Gastroesophageal sphincter (tissue), 4 donors: ENCODE measurements at regions not wholly inside any gene's neighbourhood (a gene's known extent, or its start where the extent isn't known, plus 50 kb on each side); places are given as distances from the start of the nearest gene placed in this dataset.

Experiments
- ATAC-seq: fragments of 150-250 bp; one replicate; pipeline ENCODE4 v1.9.1; 2016; ENCODE audit warnings: mild to moderate bottlenecking, moderate library complexity
- H3K27ac ChIP-seq, 4 donors: fragments of 200-600 bp; sonication (generic) in 3 of 4; 1 replicate in 3 of 4; 2 replicates in 1 of 4; pipeline ENCODE4 v1.5.1; 2016 to 2019
- H3K27me3 ChIP-seq: fragments of 200-600 bp; sonication (generic); one replicate; pipeline ENCODE4 v1.5.1; 2019
- H3K36me3 ChIP-seq, 2 donors: fragments of 200-600 bp; sonication (generic); one replicate each; pipeline ENCODE4 v1.5.1; 2019; ENCODE audit warnings: control low read depth in 1 of 2
- H3K4me1 ChIP-seq, 3 donors: fragments of 200-600 bp; sonication (generic); 1 replicate in 2 of 3; 2 replicates in 1 of 3; pipeline ENCODE4 v1.5.1; 2016 to 2019; ENCODE audit warnings: control low read depth in 2 of 3
- H3K4me3 ChIP-seq, 2 donors: fragments of 200-600 bp; sonication (generic); one replicate each; pipeline ENCODE4 v1.5.1; 2019; ENCODE audit warnings: mild to moderate bottlenecking in 1 of 2, moderate library complexity in 1 of 2
- H3K9me3 ChIP-seq, 3 donors: fragments of 200-600 bp; sonication (generic); one replicate each; pipeline ENCODE4 v1.5.1; 2017 to 2019; ENCODE audit warnings: control low read depth in 2 of 3
- CTCF ChIP-seq, 4 experiments: fragments of 200-600 bp in 2 of 4; fragments of 450-650 bp in 2 of 4; sonication (generic) in 1 of 4; IDR thresholded peaks; one replicate each; pipeline ENCODE4 v1.5.1; 2017 to 2019; ENCODE audit warnings: antibody characterized with exemption in 4 of 4, mild to moderate bottlenecking in 2 of 4, moderate library complexity in 2 of 4
- EP300 ChIP-seq: sonication (generic); formaldehyde crosslinking; IDR thresholded peaks from one replicate; pipeline ENCODE4 v1.6.1; 2017; ENCODE audit warnings: antibody characterized with exemption, mild to moderate bottlenecking
- POLR2A ChIP-seq, 2 donors: fragments of 450-650 bp; IDR thresholded peaks; one replicate each; pipeline ENCODE4 v1.6.1; 2017; ENCODE audit warnings: antibody characterized with exemption in 2 of 2, mild to moderate bottlenecking in 2 of 2, moderate library complexity in 1 of 2
- POLR2AphosphoS5 ChIP-seq: sonication (generic); formaldehyde crosslinking; IDR thresholded peaks from one replicate; pipeline ENCODE4 v1.6.1; 2017; ENCODE audit warnings: antibody characterized with exemption
- WGBS, 2 donors: methylation state at CpG; one replicate each; pipeline ENCODE4 v1.1.5; 2018; ENCODE audit warnings: low coverage in 1 of 2; 5-methylcytosine and 5-hydroxymethylcytosine counted together

DNA sequence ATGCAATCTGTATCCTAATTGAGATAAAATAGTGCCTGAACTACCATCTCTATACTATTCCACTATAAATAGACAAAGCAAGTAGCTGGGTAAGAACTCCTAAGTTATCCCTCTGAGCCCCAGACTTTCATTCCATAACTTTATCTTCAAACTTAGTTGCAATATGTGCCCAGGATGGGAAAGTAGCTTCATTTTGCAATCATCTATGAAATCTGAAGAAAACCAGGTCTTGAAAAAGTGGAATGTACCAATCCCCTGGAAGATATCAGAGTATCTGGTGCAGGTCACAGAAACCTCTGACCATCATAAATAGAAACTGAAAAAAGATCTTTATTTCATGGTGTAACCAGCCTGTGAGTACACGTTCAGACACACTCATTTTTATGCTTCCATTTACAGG, 78.1 kb upstream of the TMEM178A start:
- 73 to 86% methylated on average over 1 of the region's 1 CpG for WGBS, 2 donors
- ATAC-seq: no peak
- TF ChIP-seq CTCF (IDR thresholded peaks at IDR 0.05) (no peak), EP300 (no peak), POLR2AphosphoS5 (no peak), POLR2A (IDR thresholded peaks at IDR 0.05) (no peak)

DNA sequence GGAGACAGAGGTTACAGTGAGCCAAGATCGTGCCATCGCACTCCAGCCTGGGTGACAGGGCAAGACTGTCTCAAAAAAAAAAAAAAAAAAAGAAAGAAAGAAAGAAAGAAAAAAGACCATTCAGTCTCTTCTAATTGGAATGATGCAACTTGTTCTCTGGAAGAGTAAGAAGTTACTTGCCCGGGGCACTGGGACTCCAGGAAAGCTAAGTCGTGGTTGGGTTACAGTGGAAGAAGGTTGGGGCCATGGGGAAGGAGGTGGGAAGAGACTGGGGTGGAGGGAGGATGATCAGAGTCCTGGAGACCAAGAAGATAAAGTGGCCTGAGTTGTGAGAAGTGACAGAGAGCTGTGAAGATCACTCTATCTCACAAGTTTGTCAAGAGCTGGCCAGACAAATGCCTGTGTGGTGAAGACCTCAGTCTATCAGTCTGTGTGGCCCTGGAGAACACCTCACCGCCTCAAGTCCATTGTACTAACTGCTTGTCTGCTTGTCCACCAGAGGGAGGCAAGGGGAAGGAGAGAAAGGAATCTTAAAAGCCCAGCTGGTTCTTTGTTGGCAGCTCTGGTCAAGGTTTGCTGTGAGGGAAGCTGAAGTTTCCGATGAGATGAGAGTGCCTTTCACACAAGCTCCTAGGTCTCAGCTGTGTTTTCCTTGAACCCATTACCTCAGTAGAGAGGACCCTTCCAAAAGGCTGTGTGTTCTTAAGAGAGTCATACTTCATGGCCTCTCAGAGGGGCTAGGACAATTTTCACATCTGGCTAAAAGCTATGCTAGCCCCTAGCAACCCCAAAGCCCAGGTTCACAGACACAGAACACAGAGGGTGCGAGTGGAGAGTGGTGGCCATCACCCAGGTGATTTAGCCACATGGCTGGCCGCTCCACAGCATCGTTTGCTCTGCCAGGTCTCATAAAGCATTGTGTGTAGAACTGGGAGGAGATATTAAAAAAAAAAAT, 72.0 kb upstream of the TMEM178A start:
- ATAC-seq: peak; percentile 69
- Histone ChIP-seq H3K9me3 (no peaks in the 10 kb centered on the region), H3K4me3 (no peak overlapping the region), H3K27ac (no peak overlapping the region), H3K27me3 (no peaks in the 10 kb centered on the region), H3K36me3 (no peaks in the 10 kb centered on the region), H3K4me1 (peaks cover 0 to 7% (median 0%) of the 10 kb centered on the region in 3 donors)
- peak; percentile 32 to 72 (median 62) for TF ChIP-seq CTCF (IDR thresholded peaks at IDR 0.05)
- TF ChIP-seq POLR2AphosphoS5: peak; percentile 13
- TF ChIP-seq EP300: no peak
- 42 to 47% methylated on average over 2 to 8 of the region's 9 CpGs for WGBS, 2 donors

More for the DNA sequence above, 78.1 kb upstream of the TMEM178A start:
- Histone ChIP-seq H3K27ac (no peak overlapping the region), H3K27me3 (no peaks in the 10 kb centered on the region), H3K36me3 (no peaks in the 10 kb centered on the region), H3K4me3 (no peak overlapping the region), H3K4me1 (no peaks in the 10 kb centered on the region), H3K9me3 (peaks cover 0 to 7% (median 0%) of the 10 kb centered on the region in 3 donors)

DNA sequence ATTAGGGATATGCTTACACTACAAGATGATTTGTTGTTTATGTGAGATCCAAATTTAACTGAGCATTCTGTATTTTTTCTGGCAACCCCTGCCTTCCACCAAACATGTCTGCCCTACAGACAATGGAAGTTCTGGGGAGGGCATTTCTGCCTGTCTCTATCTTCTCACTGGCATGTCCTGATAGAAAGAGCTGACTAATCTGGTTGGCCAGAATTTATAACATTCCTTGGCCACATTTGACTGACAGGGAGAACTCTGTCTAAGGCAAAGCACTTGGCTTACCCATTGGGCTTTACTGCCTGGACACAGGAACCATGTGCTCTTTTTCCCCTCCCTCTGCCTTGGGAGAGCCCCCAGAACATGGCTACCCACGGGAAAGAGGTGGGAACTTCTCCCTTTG, 70.6 kb upstream of the TMEM178A start:
- no peaks in the 10 kb centered on the region for H3K27me3 ChIP-seq
- peaks cover 0 to 7% (median 0%) of the 10 kb centered on the region in 3 donors for H3K4me1 ChIP-seq
- H3K9me3 ChIP-seq: no peaks in the 10 kb centered on the region
- H3K36me3 ChIP-seq: no peaks in the 10 kb centered on the region
- no peak overlapping the region for H3K27ac ChIP-seq
- no CpG with 5 or more reads among the region's 1 CpG for WGBS, 2 donors
- TF ChIP-seq POLR2A (IDR thresholded peaks at IDR 0.05): no peak
- no peak for TF ChIP-seq POLR2AphosphoS5
- TF ChIP-seq CTCF (IDR thresholded peaks at IDR 0.05): no peak
- TF ChIP-seq EP300: no peak
- no peak overlapping the region for H3K4me3 ChIP-seq
- no peak for ATAC-seq

DNA sequence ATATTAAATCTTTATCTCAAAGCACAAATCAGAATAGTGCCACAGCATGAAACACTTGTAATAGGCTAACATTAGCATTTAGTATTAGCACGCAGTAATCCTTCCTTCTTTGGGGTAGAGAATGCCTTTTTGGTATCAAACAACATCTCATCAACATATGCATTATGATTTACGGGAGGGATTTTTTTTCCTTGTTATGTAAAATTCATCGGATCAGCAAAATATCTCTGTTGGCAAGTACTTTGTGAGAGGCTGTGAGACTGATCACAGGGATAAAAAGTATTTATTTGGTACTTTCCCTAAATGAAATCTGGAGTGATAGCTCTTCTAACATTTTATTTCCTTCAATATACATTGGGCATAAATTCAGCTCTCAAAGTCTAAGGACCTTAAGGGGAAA, 68.4 kb upstream of the TMEM178A start:
- no peak for ATAC-seq
- Histone ChIP-seq H3K27me3 (no peaks in the 10 kb centered on the region), H3K36me3 (no peaks in the 10 kb centered on the region), H3K4me3 (no peak overlapping the region), H3K4me1 (peaks cover 0 to 7% (median 0%) of the 10 kb centered on the region in 3 donors), H3K9me3 (no peaks in the 10 kb centered on the region), H3K27ac (no peak overlapping the region)
- TF ChIP-seq CTCF (IDR thresholded peaks at IDR 0.05) (no peak), EP300 (no peak), POLR2A (IDR thresholded peaks at IDR 0.05) (no peak), POLR2AphosphoS5 (no peak)
- 91 to 100% methylated on average over 2 to 3 of the region's 3 CpGs for WGBS, 2 donors

GRCh38 chr2:39602616-39603015, 63.1 kb upstream of the TMEM178A start:
- Histone ChIP-seq H3K9me3 (no peaks in the 10 kb centered on the region), H3K4me3 (no peak overlapping the region), H3K27me3 (no peaks in the 10 kb centered on the region), H3K4me1 (no peaks in the 10 kb centered on the region), H3K27ac (no peak overlapping the region), H3K36me3 (no peaks in the 10 kb centered on the region)
- no peak for ATAC-seq
- TF ChIP-seq POLR2A (IDR thresholded peaks at IDR 0.05) (no peak), POLR2AphosphoS5 (no peak), EP300 (no peak), CTCF (IDR thresholded peaks at IDR 0.05) (no peak)
- 87 to 100% methylated on average over 1 of the region's 1 CpG for WGBS, 2 donors
